GM12878 (cell line): ENCODE measurements at regions not wholly inside any gene's neighbourhood (a gene's known extent, or its start where the extent isn't known, plus 50 kb on each side); places are given as distances from the start of the nearest gene placed in this dataset.

Experiments used
- ATAC-seq: fragments of 200-7000 bp; cut with Tn5 transposase; 3 replicates; pipeline ENCODE4 v1.9.1; 2020; ENCODE audit warnings: mild to moderate bottlenecking, moderate library complexity
- BruUV-seq: library from RNA; stranded (reverse); fragments of 400-500 nt; replicated peaks from 2 replicates; lab custom pipeline; 2021; lab: Mats Ljungman, UMichigan
- CTCF ChIA-PET: fragments of 300-600 bp; sonication (Branson Sonifier 250); formaldehyde crosslinking; extraction: SDS; loops from one replicate; lab custom pipeline; 2021; ENCODE audit warnings: inconsistent platforms; lab: Yijun Ruan, JAX
- POLR2A ChIA-PET: fragments of 350-600 bp; formaldehyde crosslinking; extraction: SDS; loops from one replicate; lab custom pipeline; 2021; ENCODE audit warnings: inconsistent platforms; lab: Charles Lee
- RAD21 ChIA-PET: fragments of 300-600 bp; sonication (Branson Sonifier 250); formaldehyde crosslinking; loops from one replicate; lab custom pipeline; 2023; ENCODE audit warnings: antibody characterized with exemption; ENCODE audit not compliant: unreplicated experiment; lab: Charles Lee
- SMC1A ChIA-PET: fragments of 300-600 bp; sonication (Branson Sonifier 250); formaldehyde crosslinking; loops from one replicate; lab custom pipeline; 2023; ENCODE audit not compliant: unreplicated experiment, uncharacterized antibody; lab: Charles Lee
- DNase-seq: peaks from one replicate; pipeline ENCODE4 v3.0.0-alpha.2; 2011; ENCODE audit warnings: low read depth, low spot score
- FAIRE-seq: peaks from 3 replicates; lab custom pipeline; 2011; peaks lifted over from hg19 to GRCh38; lab: Jason Lieb, UNC
- H2AFZ ChIP-seq: 2 replicates; pipeline ENCODE4 v1.6.0; 2011; ENCODE audit warnings: low read depth, low read length, control low read depth; ENCODE audit not compliant: control insufficient read depth
- H3K27ac ChIP-seq: 2 replicates; pipeline ENCODE4 v1.5.1; 2011; ENCODE audit warnings: control low read depth; ENCODE audit not compliant: control insufficient read depth, insufficient read depth
- H3K27me3 ChIP-seq, 2 experiments: replicated peaks in 1 of 2; 2 replicates each; pipeline versions ENCODE4 v1.6.0 to v1.6.1; 2011; ENCODE audit warnings: low read length in 1 of 2; ENCODE audit not compliant: control insufficient read depth in 2 of 2, insufficient read depth in 2 of 2
- H3K36me3 ChIP-seq, 2 experiments: 2 replicates each; pipeline ENCODE4 v1.5.1; 2011; ENCODE audit warnings: low read length in 1 of 2; ENCODE audit not compliant: control insufficient read depth in 2 of 2, insufficient read depth in 2 of 2
- H3K4me1 ChIP-seq: 2 replicates; pipeline ENCODE4 v1.6.1; 2011; ENCODE audit warnings: mild to moderate bottlenecking, low read length, moderate library complexity, mixed read lengths; ENCODE audit not compliant: control insufficient read depth, insufficient read depth
- H3K4me2 ChIP-seq: 2 replicates; pipeline ENCODE4 v1.6.0; 2011; ENCODE audit warnings: control low read depth; ENCODE audit not compliant: control insufficient read depth, insufficient read depth
- H3K4me3 ChIP-seq: fragments of 200-600 bp; sonication (generic); 2 replicates; pipeline ENCODE4 v1.5.1; 2016
- H3K79me2 ChIP-seq: 2 replicates; pipeline ENCODE4 v1.6.0; 2011; ENCODE audit warnings: low read length; ENCODE audit not compliant: control insufficient read depth, insufficient read depth
- H3K9ac ChIP-seq: 2 replicates; pipeline ENCODE4 v1.8.0; 2011; ENCODE audit warnings: low read length, control low read depth, mixed read lengths; ENCODE audit not compliant: control insufficient read depth, insufficient read depth
- H3K9me3 ChIP-seq: replicated peaks from 3 replicates; pipeline ENCODE4 v1.5.1; 2011; ENCODE audit warnings: mild to moderate bottlenecking, low read length; ENCODE audit not compliant: control insufficient read depth, insufficient read depth
- H4K20me1 ChIP-seq: 2 replicates; pipeline ENCODE4 v1.6.0; 2011; ENCODE audit not compliant: control insufficient read depth, insufficient read depth
- ATF7 ChIP-seq: fragments of 450-650 bp; IDR thresholded peaks from 2 replicates; pipeline ENCODE4 v1.6.1; 2016; ENCODE audit warnings: low read depth, mild to moderate bottlenecking
- BCL11A ChIP-seq: IDR thresholded peaks from 2 replicates; pipeline ENCODE4 v1.6.1; 2011; ENCODE audit warnings: low read depth, low read length
- CBX5 ChIP-seq: sonication (generic); IDR thresholded peaks from 2 replicates; pipeline ENCODE4 v1.6.1; 2016; ENCODE audit warnings: low read depth, moderate library complexity, mild to moderate bottlenecking, inconsistent platforms
- CHD2 ChIP-seq: IDR thresholded peaks from 2 replicates; pipeline ENCODE4 v1.6.1; 2011; ENCODE audit warnings: low read depth, low read length, improper control_type of control experiment, borderline replicate concordance
- EED ChIP-seq: sonication (generic); IDR thresholded peaks from 2 replicates; pipeline ENCODE4 v1.6.1; 2016; ENCODE audit warnings: antibody characterized with exemption, low read depth
- ETV6 ChIP-seq, 2 experiments: fragments of 450-650 bp in 1 of 2; IDR thresholded peaks in 1 of 2; conservative IDR thresholded peaks in 1 of 2; 2 replicates each; pipeline ENCODE4 v1.6.1; 2014; ENCODE audit warnings: antibody characterized with exemption in 1 of 2, borderline replicate concordance in 1 of 2, low read depth in 1 of 2, mild to moderate bottlenecking in 1 of 2, moderate library complexity in 1 of 2
- IKZF1 ChIP-seq: fragments of 450-650 bp; conservative IDR thresholded peaks from 2 replicates; pipeline ENCODE4 v1.6.1; 2017; ENCODE audit warnings: antibody characterized with exemption, mild to moderate bottlenecking
- IKZF2 ChIP-seq, 2 experiments: fragments of 450-650 bp; IDR thresholded peaks; 2 replicates each; pipeline ENCODE4 v1.6.1; 2017; ENCODE audit warnings: mild to moderate bottlenecking in 2 of 2, moderate library complexity in 2 of 2
- MEF2B ChIP-seq: fragments of 450-650 bp; IDR thresholded peaks from 2 replicates; pipeline ENCODE4 v1.6.1; 2018; ENCODE audit warnings: mild to moderate bottlenecking, moderate library complexity; ENCODE audit not compliant: partially characterized antibody, poor library complexity, severe bottlenecking
- MLLT1 ChIP-seq: fragments of 450-650 bp; IDR thresholded peaks from 2 replicates; pipeline ENCODE4 v1.6.1; 2016; ENCODE audit warnings: mild to moderate bottlenecking
- NKRF ChIP-seq: fragments of 450-650 bp; conservative IDR thresholded peaks from 2 replicates; pipeline ENCODE4 v1.6.1; 2017; ENCODE audit warnings: mild to moderate bottlenecking, moderate library complexity
- PKNOX1 ChIP-seq: fragments of 450-650 bp; IDR thresholded peaks from 2 replicates; pipeline ENCODE4 v1.6.1; 2016; ENCODE audit warnings: mild to moderate bottlenecking
- RBBP5 ChIP-seq: fragments of 200-600 bp; sonication (generic); conservative IDR thresholded peaks from 2 replicates; pipeline ENCODE4 v1.6.1; 2016
- RUNX3 ChIP-seq: IDR thresholded peaks from 2 replicates; pipeline ENCODE4 v1.6.1; 2012; ENCODE audit warnings: low read length, inconsistent platforms
- ZNF592 ChIP-seq: fragments of 450-650 bp; IDR thresholded peaks from 2 replicates; pipeline ENCODE4 v1.6.1; 2017; ENCODE audit warnings: mild to moderate bottlenecking, moderate library complexity
- ZZZ3 ChIP-seq: IDR thresholded peaks from 2 replicates; pipeline ENCODE4 v1.6.1; 2011; ENCODE audit warnings: low read depth; ENCODE audit not compliant: control insufficient read depth, insufficient read length
- WGBS: methylation state at CpG from one replicate; pipeline ENCODE4 v1.1.6; 2016; ENCODE audit warnings: low lambda C conversion rate; ENCODE audit not compliant: insufficient replicate concordance, insufficient coverage; ENCODE audit errors: missing lambda C conversion rate; 5-methylcytosine and 5-hydroxymethylcytosine counted together
- in situ Hi-C: fragments of 300-500 bp; cut with MboI; formaldehyde crosslinking; loops from 9 replicates; pipeline ENCODE4 v1.14.3; 2018; ENCODE audit warnings: mixed read lengths
- intact Hi-C: fragments of 100-400 bp; cut with micrococcal nuclease; formaldehyde crosslinking; loops from one replicate; pipeline ENCODE4 v1.14.2; 2022; ENCODE audit not compliant: unreplicated experiment

GRCh38 chr3:106068795-106069194, 200.0 kb upstream of the CBLB start:
- ChIA-PET CTCF (no interaction called here), POLR2A (interaction anchor here (0.6 to 0.7 kb wide), 2 partner anchors 115 to 232 kb away, joined by 5 read pairs; no protein-coding TSS in a partner anchor), SMC1A (interaction anchor here (0.7 to 3.5 kb wide), 9 partner anchors 74 to 265 kb away, joined by 3 to 21 read pairs (median 5); no protein-coding TSS in a partner anchor), RAD21 (interaction anchor here (0.6 to 4.1 kb wide), 16 partner anchors 35 to 541 kb away, joined by 3 to 34 read pairs (median 4); no protein-coding TSS in a partner anchor)
- Histone ChIP-seq H3K36me3 (no peaks in the 10 kb centered on the region), H2AFZ (no peak overlapping the region), H3K27ac (peak overlapping the region; percentile 20; the same call in 1 of the 2 replicates), H3K4me2 (no peak overlapping the region), H3K9ac (no peak overlapping the region), H4K20me1 (no peaks in the 10 kb centered on the region), H3K27me3 (no peaks in the 10 kb centered on the region), H3K79me2 (no peaks in the 10 kb centered on the region), H3K4me3 (no peak overlapping the region), H3K4me1 (no peaks in the 10 kb centered on the region), H3K9me3 (no peaks in the 10 kb centered on the region; the same call in none of the 3 replicates)
- intact Hi-C loops = loop anchor here (5.0 kb wide), 2 partner anchors 114 to 201 kb away; partner anchors contain the start of gene CBLB
- no TSS peak for BruUV-seq
- ATAC-seq = peak; percentile 91
- in situ Hi-C loops = no loop called here
- 96% methylated on average over 2 of the region's 2 CpGs for WGBS
- FAIRE-seq = no peak
- no peak for DNase-seq
- no peak for TF ChIP-seq ZZZ3
- no peak for TF ChIP-seq NKRF
- TF ChIP-seq IKZF1 = 0 out of 2 replicates have a peak, but pooled peaks have one; percentile 28
- no peak for TF ChIP-seq ZNF592
- peak; percentile 52 to 56; a peak in 2 of 4 replicates for TF ChIP-seq IKZF2 (IDR thresholded peaks at IDR 0.05)
- no peak for TF ChIP-seq EED
- no peak for TF ChIP-seq RBBP5
- no peak for TF ChIP-seq CHD2
- TF ChIP-seq MLLT1 = peak; percentile 89
- no peak for TF ChIP-seq CBX5
- TF ChIP-seq MEF2B = peak; percentile 45
- no peak for TF ChIP-seq BCL11A
- peak; percentile 86 for TF ChIP-seq ATF7
- TF ChIP-seq RUNX3 = peak; percentile 35; the same call in 1 of the 2 replicates
- TF ChIP-seq ETV6 (conservative IDR thresholded peaks at IDR 0.05 in 1 of 2, IDR thresholded peaks at IDR 0.05 in 1 of 2; ENCODE audit: borderline replicate concordance in 1 of 2, low read depth in 1 of 2) = no peak
- TF ChIP-seq PKNOX1 = peak; percentile 68; the same call in 1 of the 2 replicates
